Thyroid gland (tissue), 4 donors: ENCODE measurements at regions not wholly inside any gene's neighbourhood (a gene's known extent, or its start where the extent isn't known, plus 50 kb on each side); places are given as distances from the start of the nearest gene placed in this dataset.

Source experiments
- DNase-seq, 2 donors: peaks; one replicate each; pipeline ENCODE4 v3.0.0-alpha.2; 2019
- H3K27ac ChIP-seq, 3 donors: fragments of 200-600 bp; sonication (generic); 1 replicate in 2 of 3; 2 replicates in 1 of 3; pipeline ENCODE4 v1.5.1; 2016 to 2019; ENCODE audit warnings: mild to moderate bottlenecking in 1 of 3, moderate library complexity in 1 of 3
- H3K27me3 ChIP-seq: fragments of 200-600 bp; sonication (generic); one replicate; pipeline ENCODE4 v1.5.1; 2019
- H3K36me3 ChIP-seq, 2 donors: fragments of 200-600 bp; sonication (generic); one replicate each; pipeline ENCODE4 v1.5.1; 2016 to 2019
- H3K4me1 ChIP-seq, 2 donors: fragments of 200-600 bp; sonication (generic); one replicate each; pipeline ENCODE4 v1.5.1; 2017 to 2019
- H3K4me3 ChIP-seq, 3 donors: fragments of 200-600 bp; sonication (generic); replicated peaks in 1 of 3; 1 replicate in 2 of 3; 2 replicates in 1 of 3; pipeline ENCODE4 v1.5.1; 2016; ENCODE audit warnings: mild to moderate bottlenecking in 1 of 3
- H3K9me3 ChIP-seq: fragments of 200-600 bp; sonication (generic); one replicate; pipeline ENCODE4 v1.5.1; 2017
- POLR2A ChIP-seq, 2 donors: fragments of 450-650 bp; IDR thresholded peaks; one replicate each; pipeline ENCODE4 v1.6.1; 2017; ENCODE audit warnings: antibody characterized with exemption in 2 of 2, mild to moderate bottlenecking in 2 of 2, moderate library complexity in 1 of 2
- WGBS, 2 donors: methylation state at CpG; one replicate each; pipeline ENCODE4 v1.1.5; 2017; 5-methylcytosine and 5-hydroxymethylcytosine counted together
- intact Hi-C: fragments of 100-400 bp; cut with DNase I; formaldehyde crosslinking; loops from one replicate; pipeline ENCODE4 v1.15.1; 2023
- TF ChIP-seq, protein P1 (sequence below), 6 experiments: fragments of 200-600 bp in 3 of 6; fragments of 450-650 bp in 3 of 6; sonication (generic) in 3 of 6; IDR thresholded peaks; one replicate each; pipeline ENCODE4 v1.5.1; 2016 to 2019; ENCODE audit warnings: antibody characterized with exemption in 6 of 6, mild to moderate bottlenecking in 2 of 6, inconsistent platforms in 1 of 6, moderate library complexity in 1 of 6

DNA sequence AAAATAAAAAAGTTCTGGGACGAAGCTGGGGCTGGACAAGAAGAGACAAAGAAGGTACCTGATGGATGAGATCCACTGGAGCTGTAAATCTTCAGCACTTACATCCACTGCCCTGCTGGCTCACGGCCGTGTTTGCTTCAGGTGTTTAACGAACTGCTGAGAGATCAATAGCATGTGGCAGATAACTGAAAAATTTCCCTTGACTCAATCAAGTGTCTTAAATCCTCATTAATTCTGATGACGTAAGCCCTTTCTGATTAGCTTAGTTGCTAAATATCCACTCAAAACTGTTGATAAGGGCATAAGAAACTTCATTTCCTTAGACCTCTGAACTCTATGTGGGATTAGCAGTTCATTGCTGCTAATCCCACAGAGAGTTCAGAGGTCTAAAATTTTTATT is 354.2 kb upstream of the HS3ST1 start:
- Histone ChIP-seq H3K27ac (no peak overlapping the region), H3K9me3 (no peaks in the 10 kb centered on the region), H3K27me3 (no peaks in the 10 kb centered on the region), H3K36me3 (no peaks in the 10 kb centered on the region), H3K4me1 (no peaks in the 10 kb centered on the region), H3K4me3 (no peak overlapping the region)
- TF ChIP-seq POLR2A (IDR thresholded peaks at IDR 0.05) = no peak
- TF ChIP-seq, protein P1, sequence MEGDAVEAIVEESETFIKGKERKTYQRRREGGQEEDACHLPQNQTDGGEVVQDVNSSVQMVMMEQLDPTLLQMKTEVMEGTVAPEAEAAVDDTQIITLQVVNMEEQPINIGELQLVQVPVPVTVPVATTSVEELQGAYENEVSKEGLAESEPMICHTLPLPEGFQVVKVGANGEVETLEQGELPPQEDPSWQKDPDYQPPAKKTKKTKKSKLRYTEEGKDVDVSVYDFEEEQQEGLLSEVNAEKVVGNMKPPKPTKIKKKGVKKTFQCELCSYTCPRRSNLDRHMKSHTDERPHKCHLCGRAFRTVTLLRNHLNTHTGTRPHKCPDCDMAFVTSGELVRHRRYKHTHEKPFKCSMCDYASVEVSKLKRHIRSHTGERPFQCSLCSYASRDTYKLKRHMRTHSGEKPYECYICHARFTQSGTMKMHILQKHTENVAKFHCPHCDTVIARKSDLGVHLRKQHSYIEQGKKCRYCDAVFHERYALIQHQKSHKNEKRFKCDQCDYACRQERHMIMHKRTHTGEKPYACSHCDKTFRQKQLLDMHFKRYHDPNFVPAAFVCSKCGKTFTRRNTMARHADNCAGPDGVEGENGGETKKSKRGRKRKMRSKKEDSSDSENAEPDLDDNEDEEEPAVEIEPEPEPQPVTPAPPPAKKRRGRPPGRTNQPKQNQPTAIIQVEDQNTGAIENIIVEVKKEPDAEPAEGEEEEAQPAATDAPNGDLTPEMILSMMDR (IDR thresholded peaks at IDR 0.05) = no peak
- intact Hi-C loops = no loop called here
- 74 to 77% methylated on average over 5 of the region's 5 CpGs for WGBS, 2 donors
- no peak for DNase-seq

DNA sequence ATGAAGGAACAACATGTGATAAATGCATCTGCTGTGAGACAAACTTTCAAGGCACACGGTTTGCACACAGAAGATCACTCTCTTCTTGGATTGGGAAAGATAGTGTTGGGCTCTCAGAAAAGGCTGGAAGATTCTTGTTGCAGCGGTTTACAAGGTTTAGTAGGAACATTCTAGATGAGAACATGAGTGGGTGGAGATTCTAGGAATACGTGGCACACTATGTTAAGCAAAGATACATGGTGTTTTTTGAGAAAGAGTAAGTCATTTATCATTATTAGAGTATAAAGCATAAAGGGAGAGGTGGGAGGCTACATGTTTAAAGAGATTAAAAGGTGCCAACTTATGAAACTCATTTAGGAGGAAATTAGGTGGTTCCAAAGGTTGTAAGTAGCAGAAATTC is 348.8 kb upstream of the HS3ST1 start:
- no peak overlapping the region for H3K4me3 ChIP-seq
- no peaks in the 10 kb centered on the region for H3K27me3 ChIP-seq
- no peaks in the 10 kb centered on the region for H3K36me3 ChIP-seq
- TF ChIP-seq POLR2A (IDR thresholded peaks at IDR 0.05) = no peak
- TF ChIP-seq, protein P1 (IDR thresholded peaks at IDR 0.05) = no peak
- 79 to 91% methylated on average over 3 of the region's 3 CpGs for WGBS, 2 donors
- H3K27ac ChIP-seq = no peak overlapping the region
- intact Hi-C loops = no loop called here
- no peaks in the 10 kb centered on the region for H3K4me1 ChIP-seq
- H3K9me3 ChIP-seq = no peaks in the 10 kb centered on the region
- no peak for DNase-seq

DNA sequence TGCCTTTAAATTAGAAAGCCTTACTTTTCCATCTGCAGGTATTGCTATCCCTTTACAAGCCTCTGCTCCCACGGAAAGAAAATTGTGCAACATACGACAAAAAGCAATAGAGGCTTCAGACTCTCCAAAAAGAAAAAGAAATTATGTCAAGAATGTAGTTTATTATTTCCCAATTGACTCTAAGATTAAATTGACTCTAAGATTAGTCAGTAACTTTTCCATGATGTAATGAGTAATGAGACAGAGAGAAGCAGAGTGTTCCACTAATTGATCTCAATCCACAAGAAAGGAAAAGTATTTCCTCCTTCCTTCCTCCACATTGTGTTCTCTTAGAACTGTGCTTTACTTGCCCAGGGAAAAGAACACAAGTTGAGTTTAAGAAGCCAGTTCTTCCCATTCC is 345.7 kb upstream of the HS3ST1 start:
- Histone ChIP-seq H3K4me3 (no peak overlapping the region), H3K36me3 (no peaks in the 10 kb centered on the region), H3K4me1 (no peaks in the 10 kb centered on the region), H3K27ac (no peak overlapping the region), H3K27me3 (no peaks in the 10 kb centered on the region), H3K9me3 (no peaks in the 10 kb centered on the region)
- no peak for TF ChIP-seq POLR2A (IDR thresholded peaks at IDR 0.05)
- TF ChIP-seq, protein P1 (IDR thresholded peaks at IDR 0.05) = no peak
- no peak for DNase-seq
- intact Hi-C loops = no loop called here
- 70 to 82% methylated on average over 2 of the region's 2 CpGs for WGBS, 2 donors

DNA sequence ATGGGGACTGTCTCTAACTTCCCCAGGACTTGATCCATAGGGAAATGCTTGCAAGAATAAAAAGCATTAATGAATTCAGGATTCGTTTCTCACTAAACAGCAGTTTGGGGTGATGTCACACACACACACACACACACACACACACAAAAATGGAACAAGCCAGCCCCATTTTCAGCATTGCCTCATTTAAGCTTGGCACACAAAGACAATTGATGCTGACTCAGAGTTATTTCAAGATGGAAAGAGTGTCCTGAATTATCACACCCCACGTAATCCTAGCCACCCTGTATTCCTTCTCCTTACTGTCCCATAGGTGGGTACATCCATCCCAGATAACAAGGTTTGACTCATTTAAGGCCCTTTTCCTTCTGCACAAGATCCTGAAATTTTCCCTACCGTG is 345.1 kb upstream of the HS3ST1 start:
- no peak overlapping the region for H3K4me3 ChIP-seq
- no peak for TF ChIP-seq POLR2A (IDR thresholded peaks at IDR 0.05)
- TF ChIP-seq, protein P1 (IDR thresholded peaks at IDR 0.05) = no peak
- no peaks in the 10 kb centered on the region for H3K4me1 ChIP-seq
- no peaks in the 10 kb centered on the region for H3K36me3 ChIP-seq
- intact Hi-C loops = no loop called here
- H3K27ac ChIP-seq = no peak overlapping the region
- WGBS, 2 donors = 76 to 79% methylated on average over 3 of the region's 3 CpGs
- no peaks in the 10 kb centered on the region for H3K27me3 ChIP-seq
- no peak for DNase-seq
- no peaks in the 10 kb centered on the region for H3K9me3 ChIP-seq

DNA sequence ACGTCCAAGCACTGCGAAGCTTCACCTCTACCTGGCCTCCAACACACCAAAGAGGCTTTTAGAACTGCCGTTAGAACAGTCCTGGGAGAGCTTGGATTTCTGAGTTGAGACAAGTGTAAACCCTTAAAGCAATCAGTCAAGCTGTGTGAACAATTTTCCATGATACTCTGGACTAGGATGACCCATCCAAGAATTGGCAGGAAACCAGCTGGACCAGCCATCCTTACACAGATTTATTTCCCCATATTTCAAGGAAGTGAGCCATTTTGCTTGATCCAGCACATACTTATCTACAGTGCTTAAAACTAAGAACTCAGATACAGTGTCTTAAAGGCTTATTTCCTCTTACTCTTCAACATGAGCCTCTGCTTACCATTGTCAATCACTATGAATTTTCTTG is 340.7 kb upstream of the HS3ST1 start:
- Histone ChIP-seq H3K4me1 (no peaks in the 10 kb centered on the region), H3K36me3 (no peaks in the 10 kb centered on the region), H3K4me3 (no peak overlapping the region), H3K27me3 (no peaks in the 10 kb centered on the region), H3K27ac (no peak overlapping the region), H3K9me3 (no peaks in the 10 kb centered on the region)
- TF ChIP-seq, protein P1 (IDR thresholded peaks at IDR 0.05) = no peak
- no peak for TF ChIP-seq POLR2A (IDR thresholded peaks at IDR 0.05)
- intact Hi-C loops = no loop called here
- WGBS, 2 donors = 80 to 83% methylated on average over 3 of the region's 3 CpGs
- no peak for DNase-seq
